NCI-H526 (cell line): ENCODE measurements at regions not wholly inside any gene's neighbourhood (a gene's known extent, or its start where the extent isn't known, plus 50 kb on each side); places are given as distances from the start of the nearest gene placed in this dataset.

ENCODE experiments used
- DNase-seq, 2 experiments: peaks; one replicate each; lab custom pipeline; 2025; lab: John Stamatoyannopoulos, UW

- no peak for DNase-seq
These were observed 63.6 kb upstream of the JAK2 start for GRCh38 chr9:4921449-4921848.

DNA sequence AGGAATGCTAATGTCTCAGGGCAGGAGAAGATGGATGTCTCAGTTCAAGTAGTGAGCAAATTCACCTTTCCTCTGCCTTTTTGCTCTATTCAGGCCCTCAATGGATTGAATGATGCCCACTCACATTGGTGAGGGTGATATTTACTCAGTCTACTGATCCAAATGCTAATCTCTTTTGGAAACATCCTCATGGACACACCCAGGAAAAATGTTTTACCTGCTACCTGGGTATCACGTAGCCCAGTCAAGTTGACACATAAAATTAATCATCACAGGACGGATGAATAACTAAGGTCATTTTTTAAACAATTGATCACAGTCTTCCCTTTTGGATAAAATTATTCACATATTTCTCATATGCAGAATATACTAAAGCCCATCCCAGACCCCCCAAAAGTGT is 63.0 kb upstream of the JAK2 start:
- no peak for DNase-seq

DNA sequence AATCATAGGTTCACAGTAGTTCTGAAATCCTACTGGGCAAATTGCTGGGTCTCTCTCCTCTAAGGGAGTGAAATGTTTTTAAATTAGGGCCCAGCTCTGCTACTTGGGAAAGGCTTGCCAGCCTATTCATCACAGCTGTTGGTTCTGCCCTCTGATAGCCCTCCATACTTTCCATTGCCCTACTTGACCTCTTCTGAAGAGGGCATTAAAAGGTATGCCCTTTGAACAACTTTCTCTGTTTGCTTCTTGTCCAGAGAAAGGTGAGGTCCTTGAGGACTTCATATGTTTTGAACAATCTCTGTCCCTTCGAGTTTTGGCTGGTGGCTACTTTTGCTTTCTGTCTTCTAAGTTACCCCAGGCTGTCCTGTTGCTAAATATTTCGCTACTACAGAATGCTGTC is 62.3 kb upstream of the JAK2 start:
- no peak for DNase-seq

- no peak for DNase-seq
These were observed 61.9 kb upstream of the JAK2 start for GRCh38 chr9:4923141-4923540.

DNA sequence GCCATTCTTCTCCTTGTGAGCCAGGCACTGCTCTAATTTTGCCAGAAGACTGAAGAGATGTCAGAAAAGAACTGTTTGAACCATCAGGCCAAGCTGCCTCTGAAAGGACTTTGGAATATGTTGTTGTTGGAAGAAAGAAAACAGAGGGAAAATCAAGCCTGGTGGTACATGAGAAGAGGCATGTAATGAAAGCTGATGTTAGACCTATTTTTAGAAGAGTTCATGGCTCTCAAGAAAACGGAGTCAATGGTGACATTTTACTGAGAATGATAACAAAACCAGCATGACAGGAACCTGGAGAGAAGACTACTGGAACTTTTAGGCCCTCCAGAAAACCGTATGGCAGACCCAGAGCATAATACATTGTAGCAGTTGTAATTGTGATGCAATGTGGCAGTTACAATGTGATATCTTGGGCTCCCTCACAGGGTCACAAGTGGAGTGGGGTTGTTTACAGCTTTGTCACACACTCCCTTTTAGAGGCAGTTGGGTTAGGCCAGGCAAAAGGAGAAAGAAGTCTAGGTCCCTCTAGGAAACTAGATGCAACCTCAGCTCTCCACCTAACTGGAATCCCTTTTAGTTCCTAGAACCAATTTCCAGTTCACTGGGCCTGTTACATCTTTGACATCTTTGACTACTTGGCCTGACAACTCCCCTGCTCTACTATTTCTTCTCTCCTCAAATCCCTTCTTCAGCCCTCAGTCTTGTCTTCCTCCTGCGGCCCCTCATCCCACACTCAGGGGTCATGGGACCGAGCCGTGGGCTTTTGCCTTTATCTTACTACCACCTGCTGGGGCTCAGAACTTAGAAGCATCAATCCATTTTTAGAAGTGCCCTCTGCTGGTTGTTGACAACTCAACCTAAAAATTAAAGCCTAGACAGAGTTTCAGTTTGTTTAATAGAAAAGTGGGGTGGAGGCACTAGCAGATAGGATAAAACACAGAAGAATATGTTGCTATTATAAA is 61.2 kb upstream of the JAK2 start:
- DNase-seq: peak in 1 of 2 experiments; percentile 19

GRCh38 chr9:4926239-4926638 is 58.8 kb upstream of the JAK2 start:
- DNase-seq: no peak

DNA sequence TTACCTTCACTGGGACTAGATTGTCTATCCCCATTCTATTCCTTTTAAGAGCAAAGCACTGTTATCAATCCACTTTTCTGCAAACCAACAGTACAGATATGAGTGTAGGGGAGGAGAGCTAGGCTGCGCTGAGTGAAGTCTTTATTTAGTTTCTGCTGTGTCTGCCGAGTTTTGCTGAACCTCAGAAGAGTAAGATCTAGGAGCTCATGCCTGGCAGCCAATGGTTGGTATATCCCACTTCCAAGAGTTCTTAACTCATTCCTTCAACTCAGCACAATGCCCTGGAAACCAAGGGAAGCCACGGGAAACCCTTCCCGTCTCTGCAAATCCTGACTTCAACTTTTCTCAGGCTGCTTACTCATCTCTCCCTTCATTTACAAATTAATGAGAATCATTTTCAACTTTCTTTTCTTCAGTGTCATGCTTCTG is 58.0 kb upstream of the JAK2 start:
- DNase-seq: no peak

DNA sequence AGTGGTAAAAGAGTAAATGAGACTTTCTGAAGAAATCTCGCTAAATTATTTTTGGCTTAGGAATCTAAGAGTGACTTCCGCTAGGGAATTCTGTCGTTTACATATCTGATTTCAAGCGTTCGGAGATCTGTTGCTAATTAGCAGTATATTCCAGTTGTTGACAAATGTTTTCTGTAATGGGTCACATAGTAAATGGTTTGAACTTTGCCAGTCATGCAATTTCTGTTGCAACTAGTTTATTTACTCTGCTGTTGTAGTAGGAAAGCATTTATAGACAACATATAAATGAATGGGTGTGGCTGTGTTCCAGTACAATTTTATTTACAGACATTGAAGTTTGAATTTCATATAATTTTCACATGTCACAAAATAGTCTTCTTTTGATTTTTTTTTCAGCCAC is 57.4 kb upstream of the JAK2 start:
- no peak for DNase-seq

- no peak for DNase-seq
These were observed 55.2 kb upstream of the JAK2 start for GRCh38 chr9:4929917-4930316.

GRCh38 chr9:4932681-4933080 is 52.4 kb upstream of the JAK2 start:
- DNase-seq: no peak

DNA sequence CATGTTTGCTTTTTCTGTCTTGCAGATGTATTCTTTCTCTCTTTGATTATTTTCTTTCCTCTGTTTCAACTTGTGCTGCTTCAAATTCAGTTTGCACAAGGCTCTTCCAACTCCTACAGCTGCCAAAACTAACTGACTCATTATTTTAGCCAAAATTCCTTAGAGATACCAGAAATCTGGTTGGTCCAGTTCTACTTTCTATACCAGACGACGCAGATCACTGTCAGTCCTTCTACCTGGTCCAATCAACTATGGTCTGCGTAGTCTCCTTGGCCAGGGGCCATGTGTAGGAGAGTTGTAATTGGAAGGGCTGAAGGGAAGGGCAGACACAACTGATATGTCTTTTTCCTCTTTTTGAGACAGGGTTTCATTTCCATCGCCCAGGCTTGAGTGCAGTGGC is 51.9 kb upstream of the JAK2 start:
- DNase-seq: no peak

GRCh38 chr9:4933861-4934260 is 51.2 kb upstream of the JAK2 start:
- no peak for DNase-seq

- no peak for DNase-seq
These were observed 49.9 kb upstream of the JAK2 start for GRCh38 chr9:4935001-4935672.
